ENCODE measurements at regions not wholly inside any gene's neighbourhood (a gene's known extent, or its start where the extent isn't known, plus 50 kb on each side); places are given as distances from the start of the nearest gene placed in this dataset.

GRCh38 chr9:108286638-108287206 lies 569.1 kb downstream of the ACTL7B start:
- intact Hi-C loops (cut with micrococcal nuclease): no loop called here
- no peak overlapping the region for H3K27ac ChIP-seq (ENCODE audit: low read depth, low read length)
- RAD21 ChIA-PET (ENCODE audit: low non-redundant PET in 1 of 2, low total read pairs in 2 of 2, uncharacterized antibody in 2 of 2, unreplicated experiment in 2 of 2): no interaction called here
- no peaks in the 10 kb centered on the region for H3K36me3 ChIP-seq (ENCODE audit: control insufficient read depth in 1 of 2, insufficient read depth in 2 of 2, low read length in 2 of 2)
- no peaks in the 10 kb centered on the region for H3K4me1 ChIP-seq (ENCODE audit: control insufficient read depth in 1 of 2, insufficient read depth in 2 of 2, low read length in 2 of 2)
- no peak overlapping the region for H3K9ac ChIP-seq (ENCODE audit: low read length)
- no TSS peak for BruUV-seq (replicated peaks)
- no peak overlapping the region for H2AFZ ChIP-seq (ENCODE audit: low read depth, low read length, poor library complexity, severe bottlenecking)
- H3K4me2 ChIP-seq (ENCODE audit: low read length): no peak overlapping the region
- H4K20me1 ChIP-seq (ENCODE audit: insufficient read depth): no peaks in the 10 kb centered on the region
- CTCF ChIA-PET: no interaction called here
- no peak overlapping the region for H3K4me3 ChIP-seq (replicated peaks in 1 of 2; ENCODE audit: low read depth in 1 of 2, low read length in 2 of 2)
- POLR2A ChIA-PET: no interaction called here
- no peaks in the 10 kb centered on the region for H3K27me3 ChIP-seq (ENCODE audit: insufficient read depth, low read length)
- no peaks in the 10 kb centered on the region for H3K9me3 ChIP-seq (ENCODE audit: control insufficient read depth in 1 of 2, insufficient read depth in 1 of 2, low read depth in 1 of 2, low read length in 2 of 2)
- ATAC-seq: no peak
- TF ChIP-seq POLR2A (IDR thresholded peaks at IDR 0.05; ENCODE audit: borderline replicate concordance, extremely low read depth, insufficient read depth, insufficient read length): no peak
- no peak for TF ChIP-seq ZNF274 (IDR thresholded peaks at IDR 0.05; ENCODE audit: low read depth, low read length)
- H3K79me2 ChIP-seq (ENCODE audit: insufficient read depth, low read length): no peaks in the 10 kb centered on the region
- no peak for DNase-seq (ENCODE audit: low read depth, low spot score)
- no peaks in the 10 kb centered on the region for H3K9me2 ChIP-seq (ENCODE audit: insufficient read depth)

GRCh38 chr9:108283696-108284095 lies 572.1 kb downstream of the ACTL7B start:
- CTCF ChIA-PET: interaction anchor here (1.1 to 2.9 kb wide), 2 partner anchors 11 to 282 kb away, joined by 5 to 18 read pairs; no protein-coding TSS in a partner anchor
- H3K9ac ChIP-seq (ENCODE audit: low read length): no peak overlapping the region
- no peak overlapping the region for H3K4me2 ChIP-seq (ENCODE audit: low read length)
- intact Hi-C loops (cut with micrococcal nuclease): loop anchor here (2.0 kb wide), 1 partner anchor 281 kb away; no protein-coding TSS in a partner anchor
- H3K27me3 ChIP-seq (ENCODE audit: insufficient read depth, low read length): no peaks in the 10 kb centered on the region
- RAD21 ChIA-PET (ENCODE audit: low non-redundant PET in 1 of 2, low total read pairs in 2 of 2, uncharacterized antibody in 2 of 2, unreplicated experiment in 2 of 2): no interaction called here
- H3K9me2 ChIP-seq (ENCODE audit: insufficient read depth): no peaks in the 10 kb centered on the region
- ATAC-seq: no peak
- no peak for DNase-seq (ENCODE audit: low read depth, low spot score)
- H3K4me1 ChIP-seq (ENCODE audit: control insufficient read depth in 1 of 2, insufficient read depth in 2 of 2, low read length in 2 of 2): no peaks in the 10 kb centered on the region
- TF ChIP-seq CBX3 (IDR thresholded peaks at IDR 0.05; ENCODE audit: low read depth): no peak
- H2AFZ ChIP-seq (ENCODE audit: low read depth, low read length, poor library complexity, severe bottlenecking): no peak overlapping the region
- H3K27ac ChIP-seq (ENCODE audit: low read depth, low read length): no peak overlapping the region
- no peaks in the 10 kb centered on the region for H3K9me3 ChIP-seq (ENCODE audit: control insufficient read depth in 1 of 2, insufficient read depth in 1 of 2, low read depth in 1 of 2, low read length in 2 of 2)
- no TSS peak for BruUV-seq (replicated peaks)
- H3K36me3 ChIP-seq (ENCODE audit: control insufficient read depth in 1 of 2, insufficient read depth in 2 of 2, low read length in 2 of 2): no peaks in the 10 kb centered on the region
- no peaks in the 10 kb centered on the region for H4K20me1 ChIP-seq (ENCODE audit: insufficient read depth)
- POLR2A ChIA-PET: no interaction called here
- H3K79me2 ChIP-seq (ENCODE audit: insufficient read depth, low read length): no peaks in the 10 kb centered on the region
- H3K4me3 ChIP-seq (replicated peaks in 1 of 2; ENCODE audit: low read depth in 1 of 2, low read length in 2 of 2): no peak overlapping the region

Measured in HCT116 (cell line).